ENCODE measurements at regions not wholly inside any gene's neighbourhood (a gene's known extent, or its start where the extent isn't known, plus 50 kb on each side); places are given as distances from the start of the nearest gene placed in this dataset.

DNA sequence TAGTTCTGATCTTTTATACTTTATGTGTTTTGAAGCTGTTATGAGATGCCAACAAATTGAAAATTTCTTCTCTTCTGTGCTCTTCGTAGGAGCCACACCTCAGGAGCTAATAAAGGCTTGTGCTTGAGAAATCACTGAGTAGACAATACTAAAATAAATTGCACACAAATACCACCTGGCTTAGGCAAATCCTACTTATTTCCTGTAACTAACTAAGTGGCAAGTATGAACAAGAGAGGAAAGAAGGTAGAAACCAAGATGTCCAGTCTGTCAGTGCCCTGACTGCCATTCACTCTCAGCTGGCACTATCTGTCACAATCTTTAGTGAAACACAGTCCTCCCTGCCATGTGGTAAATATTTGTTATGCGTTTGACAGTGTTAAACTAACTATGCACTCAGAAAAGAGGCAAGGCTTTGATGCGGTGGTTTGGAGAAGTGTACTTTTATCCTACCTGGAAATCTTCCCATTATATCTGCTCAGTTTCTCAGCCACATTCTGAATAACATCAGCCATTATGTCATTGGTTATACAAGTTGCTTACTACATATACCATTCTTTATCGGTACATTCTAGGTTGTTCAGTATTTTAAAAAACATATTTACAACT, 293.4 kb upstream of the VWC2 start:
- no peak for DNase-seq (ENCODE audit: low read depth, low spot score)

GRCh38 chr7:49481075-49481474, 292.4 kb upstream of the VWC2 start:
- no peak for DNase-seq (ENCODE audit: low read depth, low spot score)

- peak; percentile 34 for DNase-seq (ENCODE audit: low read depth, low spot score)
Observed at GRCh38 chr7:49483142-49483541, 290.3 kb upstream of the VWC2 start.

DNA sequence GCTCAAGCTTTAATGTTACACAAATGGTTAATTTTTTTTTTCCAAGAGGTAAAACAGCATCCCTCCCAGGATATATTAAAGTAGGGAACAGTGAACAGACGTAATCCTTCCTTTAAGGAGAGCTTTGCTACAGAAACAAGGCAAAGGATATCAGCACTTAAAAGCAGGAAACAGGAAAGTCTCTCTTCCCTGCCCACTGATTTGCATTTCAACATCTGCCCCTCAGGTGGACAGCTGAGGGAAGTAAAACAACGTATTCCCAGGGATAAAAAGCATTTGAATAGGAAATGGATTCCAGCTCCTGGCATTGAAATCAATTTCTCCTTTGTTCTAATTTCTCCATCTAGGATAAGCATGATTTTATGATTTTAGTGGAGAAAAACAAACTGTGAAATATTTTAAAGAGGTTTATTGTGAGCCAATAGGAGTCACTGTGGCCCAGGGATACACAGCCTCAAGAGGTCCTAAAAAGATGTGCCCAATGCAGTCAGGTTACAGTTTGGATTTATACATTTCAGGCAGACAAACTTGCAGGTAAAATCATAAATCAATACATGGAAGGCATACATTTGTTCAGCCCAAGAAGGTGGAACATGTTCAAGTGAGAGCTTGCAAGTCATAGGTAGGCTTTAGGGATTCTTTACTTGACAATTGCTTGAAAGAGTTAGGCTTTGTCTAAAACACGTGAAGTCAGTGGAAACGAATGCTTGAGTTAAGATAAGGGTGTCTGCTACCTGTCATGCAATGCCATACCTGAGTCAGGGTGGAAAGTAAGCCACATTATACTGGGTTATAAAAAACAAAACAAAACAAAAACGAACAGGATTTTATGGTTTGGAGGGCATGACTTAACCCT, 286.2 kb upstream of the VWC2 start:
- DNase-seq (ENCODE audit: low read depth, low spot score): no peak

DNA sequence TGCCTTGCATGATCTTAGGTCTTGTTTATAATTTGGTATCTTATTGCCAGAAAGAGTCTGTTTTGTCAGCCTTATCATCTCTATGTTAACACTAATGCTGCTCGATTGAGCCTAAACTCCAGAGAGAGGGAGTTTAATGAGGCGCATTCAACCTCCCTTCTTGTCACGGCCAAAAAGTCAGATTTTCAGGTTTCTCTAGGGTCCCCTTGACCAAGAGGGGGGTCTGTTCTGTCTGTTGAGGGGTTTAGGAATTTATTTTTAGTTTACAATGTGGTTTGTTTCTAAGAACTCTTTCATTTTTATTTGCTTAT, 285.7 kb upstream of the VWC2 start:
- no peak for DNase-seq (ENCODE audit: low read depth, low spot score)

DNA sequence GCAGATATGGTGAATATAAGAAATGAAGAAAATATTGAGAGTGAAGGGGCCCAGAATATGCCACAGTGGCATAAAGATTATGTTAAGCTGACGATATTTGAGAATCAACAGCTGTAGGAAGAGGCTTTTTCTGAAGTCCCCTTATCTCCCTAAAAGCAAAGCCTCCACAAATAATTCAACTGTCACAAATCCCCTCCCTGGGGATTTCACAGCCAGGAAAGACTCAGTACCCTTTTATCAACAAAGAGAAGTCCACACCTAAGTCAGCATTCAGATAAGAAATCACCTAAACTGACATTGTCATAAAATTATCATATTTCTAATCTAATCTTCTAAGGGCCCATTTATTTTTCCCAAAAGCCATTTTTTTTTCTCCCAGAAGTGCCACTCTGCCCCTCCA, 284.9 kb upstream of the VWC2 start:
- no peak for DNase-seq (ENCODE audit: low read depth, low spot score)

GRCh38 chr7:49497471-49497870, 276.0 kb upstream of the VWC2 start:
- no peak for DNase-seq (ENCODE audit: low read depth, low spot score)

GRCh38 chr7:49500741-49501140, 272.7 kb upstream of the VWC2 start:
- no peak for DNase-seq (ENCODE audit: low read depth, low spot score)

DNA sequence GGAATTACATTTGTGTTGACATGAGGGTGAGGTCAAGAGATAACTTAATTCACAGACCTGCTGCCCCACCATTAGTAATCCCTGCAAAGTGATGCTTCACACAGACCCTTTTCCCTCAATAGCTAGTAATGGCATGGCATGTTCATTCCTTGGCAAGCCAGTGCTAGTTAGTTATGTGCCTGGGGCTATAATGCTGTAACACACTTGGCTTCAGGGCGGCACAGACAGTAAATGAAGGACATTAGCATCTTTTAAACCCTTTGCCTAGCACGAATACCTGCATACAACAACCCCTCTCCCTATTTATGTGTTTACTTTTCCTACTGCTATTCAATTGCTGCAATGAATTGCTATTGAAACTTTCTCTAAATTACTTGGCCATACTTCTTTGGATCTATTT, 266.2 kb upstream of the VWC2 start:
- DNase-seq (ENCODE audit: low read depth, low spot score): peak; percentile 52

DNA sequence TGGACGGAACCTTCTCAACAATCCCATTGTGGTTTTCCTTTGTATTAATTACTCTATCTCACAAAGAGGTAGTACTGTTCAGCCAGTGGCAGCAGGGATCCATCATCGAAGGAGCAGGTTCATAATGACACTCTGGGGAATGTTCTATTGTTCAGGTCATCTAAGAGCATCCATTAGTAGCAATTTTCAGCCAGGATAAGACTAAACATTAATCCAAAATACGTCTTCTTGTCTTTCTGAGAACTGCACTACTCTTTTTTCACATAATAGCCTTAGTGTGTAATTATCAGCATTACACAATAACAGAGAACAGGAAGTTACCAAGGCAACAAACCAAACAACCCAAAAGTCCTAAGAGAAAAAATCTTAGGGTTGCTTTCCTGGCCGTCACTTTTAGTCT, 259.5 kb upstream of the VWC2 start:
- no peak for DNase-seq (ENCODE audit: low read depth, low spot score)

- no peak for DNase-seq (ENCODE audit: low read depth, low spot score)
Observed at GRCh38 chr7:49520951-49521350, 252.5 kb upstream of the VWC2 start.

DNA sequence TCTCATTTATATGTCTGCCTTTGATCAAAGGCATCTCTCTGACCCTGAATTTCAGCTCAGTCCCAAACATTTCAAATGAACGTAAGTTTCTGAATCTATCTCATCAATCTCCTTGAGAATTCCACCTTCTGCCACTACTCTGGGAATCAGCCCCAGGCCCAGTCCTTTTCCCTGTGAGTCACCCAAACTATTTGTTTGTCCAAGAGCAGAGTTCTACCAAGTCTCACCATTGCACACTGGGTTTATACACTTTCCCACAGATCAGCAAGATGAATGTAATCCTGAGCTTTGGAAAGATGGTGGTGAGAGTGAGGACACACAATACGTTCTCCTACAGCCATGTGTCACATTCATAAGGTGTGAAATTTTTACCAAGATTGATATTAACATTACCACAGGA, 251.3 kb upstream of the VWC2 start:
- DNase-seq (ENCODE audit: low read depth, low spot score): no peak

- no peak for DNase-seq (ENCODE audit: low read depth, low spot score)
Observed at GRCh38 chr7:49523870-49524269, 249.6 kb upstream of the VWC2 start.

- no peak for DNase-seq (ENCODE audit: low read depth, low spot score)
Observed at GRCh38 chr7:49527182-49527581, 246.3 kb upstream of the VWC2 start.

- no peak for DNase-seq (ENCODE audit: low read depth, low spot score)
Observed at GRCh38 chr7:49530481-49530880, 243.0 kb upstream of the VWC2 start.

DNA sequence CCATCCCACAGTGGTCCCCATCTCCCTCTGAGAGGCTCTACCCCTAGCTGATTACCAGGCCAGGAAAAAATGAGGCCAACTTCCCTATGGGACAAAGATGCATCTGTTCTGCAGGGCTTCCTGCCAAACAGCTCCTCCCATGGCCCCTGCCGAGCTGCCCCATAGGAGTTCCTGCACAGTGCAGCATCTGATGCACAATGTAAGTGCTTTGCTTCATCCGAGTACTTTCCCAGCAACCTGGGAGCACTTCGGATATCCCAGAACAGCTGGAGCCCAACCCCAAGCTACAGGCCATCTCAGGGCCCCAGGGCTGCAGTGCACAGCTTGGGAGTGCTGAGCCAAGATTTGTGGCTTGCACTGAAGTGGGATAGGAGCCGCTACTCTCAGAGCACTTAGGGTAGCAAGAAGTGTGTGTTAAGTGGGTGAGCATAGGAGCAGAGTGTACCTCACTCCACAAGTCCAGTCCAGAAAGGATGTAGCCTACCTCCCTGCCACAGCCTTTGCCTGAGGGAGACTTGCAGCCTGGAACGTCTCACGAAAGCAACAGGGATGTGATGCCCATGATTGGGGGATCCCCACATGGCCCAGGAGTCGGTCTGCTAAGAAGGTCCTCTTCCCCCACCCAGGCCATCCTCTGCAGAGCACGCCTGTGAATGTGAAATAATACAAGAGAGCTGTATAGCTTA, 209.6 kb upstream of the VWC2 start:
- peak; percentile 2 for DNase-seq (ENCODE audit: low read depth, low spot score)

GRCh38 chr7:49564379-49564714, 209.1 kb upstream of the VWC2 start:
- no peak for DNase-seq (ENCODE audit: low read depth, low spot score)

GRCh38 chr7:49577576-49577975, 195.9 kb upstream of the VWC2 start:
- no peak for DNase-seq (ENCODE audit: low read depth, low spot score)

GRCh38 chr7:49579408-49579807, 194.0 kb upstream of the VWC2 start:
- DNase-seq (ENCODE audit: low read depth, low spot score): no peak

DNA sequence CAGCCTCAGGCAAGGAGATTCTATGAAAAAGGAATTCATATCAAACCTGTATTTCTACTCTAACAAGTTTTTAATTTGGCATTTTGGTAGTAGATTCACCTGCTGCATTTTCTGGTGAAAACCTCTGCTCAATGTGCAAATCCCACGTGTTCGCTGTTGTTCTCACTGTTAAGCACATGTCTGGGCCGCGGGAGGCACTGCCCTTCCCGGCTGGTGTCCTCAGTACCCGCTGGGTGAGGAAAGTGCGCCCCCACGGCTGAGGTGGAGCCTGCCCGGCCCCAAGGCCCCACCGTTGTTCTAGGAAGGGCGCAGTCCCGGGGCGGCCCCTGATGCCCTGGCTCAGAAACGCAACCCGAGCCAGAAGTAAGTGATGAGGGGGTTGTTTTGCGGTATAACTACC, 193.4 kb upstream of the VWC2 start:
- DNase-seq (ENCODE audit: low read depth, low spot score): peak; percentile 3

GRCh38 chr7:49580761-49581160, 192.7 kb upstream of the VWC2 start:
- DNase-seq (ENCODE audit: low read depth, low spot score): no peak

DNA sequence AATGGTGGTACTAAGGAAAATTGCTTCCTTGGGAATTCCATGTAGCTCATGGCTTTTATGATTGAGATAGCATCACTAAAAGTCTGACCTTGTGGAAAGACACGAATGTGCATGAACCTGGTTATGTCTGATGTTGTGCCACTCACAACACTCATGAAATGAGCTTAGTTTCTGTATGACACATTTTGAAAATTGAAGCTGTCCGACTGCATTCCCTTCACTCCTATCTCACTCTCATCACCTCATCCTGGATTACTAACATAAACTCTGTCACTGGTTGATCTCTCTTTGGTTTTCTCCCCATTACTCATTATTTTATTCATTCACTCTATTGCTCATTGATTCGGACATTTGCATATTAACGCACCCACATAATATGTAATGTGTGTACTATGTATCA, 190.0 kb upstream of the VWC2 start:
- no peak for DNase-seq (ENCODE audit: low read depth, low spot score)
